A673 (cell line): ENCODE measurements at regions not wholly inside any gene's neighbourhood (a gene's known extent, or its start where the extent isn't known, plus 50 kb on each side); places are given as distances from the start of the nearest gene placed in this dataset.

Experiments used
- EZH2 ChIP-seq: fragments of 200-600 bp; sonication (generic); IDR thresholded peaks from 2 replicates; pipeline ENCODE4 v1.6.1; 2017; ENCODE audit warnings: borderline replicate concordance, low read depth, mild to moderate bottlenecking, mixed read lengths, antibody characterized with exemption, low read length; ENCODE audit not compliant: poor library complexity, severe bottlenecking
- TF ChIP-seq, protein P1 (sequence below): fragments of 300-800, 200-600 bp; sonication (generic); conservative IDR thresholded peaks from 2 replicates; pipeline ENCODE4 v1.5.1; 2017; ENCODE audit warnings: low read depth, mild to moderate bottlenecking, antibody characterized with exemption, low read length, moderate library complexity, mixed read lengths

DNA sequence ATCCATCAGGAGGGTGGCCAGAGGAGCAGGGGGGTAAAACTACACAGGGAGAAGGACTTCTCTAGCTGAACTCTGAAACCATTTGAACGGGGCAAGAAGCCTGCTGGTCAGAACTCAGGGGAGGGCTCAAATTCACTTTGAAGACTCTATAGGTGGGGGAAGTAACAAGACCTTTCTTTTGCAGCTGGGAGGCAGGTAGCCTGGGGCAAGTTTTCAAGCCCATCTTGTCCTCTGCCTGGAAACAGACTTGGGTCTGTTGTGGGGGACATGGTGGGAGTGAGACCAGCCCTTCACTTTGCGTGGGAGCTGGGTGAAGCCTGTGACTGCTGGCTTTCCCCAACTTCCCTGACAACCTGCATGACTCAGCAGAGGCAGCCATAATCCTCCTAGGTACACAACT lies 312.3 kb downstream of the SPRY1 start:
- TF ChIP-seq, protein P1, sequence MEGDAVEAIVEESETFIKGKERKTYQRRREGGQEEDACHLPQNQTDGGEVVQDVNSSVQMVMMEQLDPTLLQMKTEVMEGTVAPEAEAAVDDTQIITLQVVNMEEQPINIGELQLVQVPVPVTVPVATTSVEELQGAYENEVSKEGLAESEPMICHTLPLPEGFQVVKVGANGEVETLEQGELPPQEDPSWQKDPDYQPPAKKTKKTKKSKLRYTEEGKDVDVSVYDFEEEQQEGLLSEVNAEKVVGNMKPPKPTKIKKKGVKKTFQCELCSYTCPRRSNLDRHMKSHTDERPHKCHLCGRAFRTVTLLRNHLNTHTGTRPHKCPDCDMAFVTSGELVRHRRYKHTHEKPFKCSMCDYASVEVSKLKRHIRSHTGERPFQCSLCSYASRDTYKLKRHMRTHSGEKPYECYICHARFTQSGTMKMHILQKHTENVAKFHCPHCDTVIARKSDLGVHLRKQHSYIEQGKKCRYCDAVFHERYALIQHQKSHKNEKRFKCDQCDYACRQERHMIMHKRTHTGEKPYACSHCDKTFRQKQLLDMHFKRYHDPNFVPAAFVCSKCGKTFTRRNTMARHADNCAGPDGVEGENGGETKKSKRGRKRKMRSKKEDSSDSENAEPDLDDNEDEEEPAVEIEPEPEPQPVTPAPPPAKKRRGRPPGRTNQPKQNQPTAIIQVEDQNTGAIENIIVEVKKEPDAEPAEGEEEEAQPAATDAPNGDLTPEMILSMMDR, result no peak
- no peak for TF ChIP-seq EZH2
